HAP-1 (cell line): ENCODE measurements at regions not wholly inside any gene's neighbourhood (a gene's known extent, or its start where the extent isn't known, plus 50 kb on each side); places are given as distances from the start of the nearest gene placed in this dataset.

Source experiments
- DNase-seq, 2 experiments: peaks; one replicate each; pipeline ENCODE4 v3.0.0-alpha.2; 2016 to 2020; ENCODE audit warnings: low spot score in 2 of 2
- H3K27me3 ChIP-seq: fragments of 250-450 bp; sonication (Bioruptor Pico); 2 replicates; pipeline ENCODE4 v1.5.1; 2020; ENCODE audit warnings: low read depth, mild to moderate bottlenecking, moderate library complexity
- H3K36me3 ChIP-seq: fragments of 250-450 bp; sonication (Bioruptor Pico); replicated peaks from 2 replicates; pipeline ENCODE4 v1.5.1; 2020; ENCODE audit warnings: mild to moderate bottlenecking
- H3K4me1 ChIP-seq: fragments of 250-450 bp; sonication (Bioruptor Pico); 2 replicates; pipeline ENCODE4 v1.5.1; 2020; ENCODE audit warnings: mild to moderate bottlenecking
- H3K4me3 ChIP-seq: fragments of 250-450 bp; sonication (Bioruptor Pico); 2 replicates; pipeline ENCODE4 v1.5.1; 2020; ENCODE audit warnings: mild to moderate bottlenecking, moderate library complexity
- H3K9me3 ChIP-seq: fragments of 250-450 bp; sonication (Bioruptor Pico); 2 replicates; pipeline ENCODE4 v1.5.1; 2020; ENCODE audit warnings: mild to moderate bottlenecking, moderate library complexity
- in situ Hi-C: fragments of 300-500 bp; cut with MboI; formaldehyde crosslinking; loops from 3 replicates; pipeline ENCODE4 v1.14.3; 2020; ENCODE audit warnings: low sequenced_read_pairs, inconsistent platforms, mixed read lengths

GRCh38 chr20:50251383-50251748 lies 60.7 kb downstream of the CEBPB start:
- no peaks in the 10 kb centered on the region for H3K9me3 ChIP-seq
- no peaks in the 10 kb centered on the region for H3K36me3 ChIP-seq
- H3K4me1 ChIP-seq: no peaks in the 10 kb centered on the region
- in situ Hi-C loops: no loop called here
- H3K4me3 ChIP-seq: no peak overlapping the region
- H3K27me3 ChIP-seq: no peaks in the 10 kb centered on the region
- DNase-seq: no peak

DNA sequence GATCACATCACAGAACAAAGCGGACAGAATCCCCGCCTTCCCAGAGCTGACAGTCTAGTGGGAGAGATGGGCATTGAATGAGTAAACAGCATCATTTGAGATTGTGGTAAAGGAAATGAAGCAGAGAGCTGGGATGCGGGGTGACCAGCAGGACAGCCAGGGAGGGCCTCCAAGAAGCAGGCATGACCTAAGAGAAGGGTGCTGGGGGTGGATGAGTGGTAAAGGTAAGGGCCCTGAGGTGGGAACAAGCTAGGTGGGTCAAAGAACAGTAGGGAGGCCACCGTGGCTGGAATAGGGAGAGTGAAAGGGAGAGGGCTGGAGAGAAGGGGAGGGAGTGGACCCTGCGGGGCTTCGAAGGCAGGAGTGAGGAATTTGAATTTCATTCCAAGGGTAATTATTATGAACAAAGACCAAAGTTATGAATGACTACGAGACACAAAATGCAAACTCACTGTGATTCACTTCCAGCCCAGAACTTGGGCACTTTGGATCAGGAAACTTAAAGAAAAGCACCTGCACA lies 61.4 kb downstream of the CEBPB start:
- no peaks in the 10 kb centered on the region for H3K4me1 ChIP-seq
- H3K4me3 ChIP-seq: no peak overlapping the region
- H3K27me3 ChIP-seq: no peaks in the 10 kb centered on the region
- in situ Hi-C loops: no loop called here
- no peak for DNase-seq
- H3K36me3 ChIP-seq: no peaks in the 10 kb centered on the region
- no peaks in the 10 kb centered on the region for H3K9me3 ChIP-seq

- Histone ChIP-seq H3K4me3 (no peak overlapping the region), H3K9me3 (no peaks in the 10 kb centered on the region), H3K4me1 (no peaks in the 10 kb centered on the region), H3K27me3 (no peaks in the 10 kb centered on the region), H3K36me3 (no peaks in the 10 kb centered on the region)
- DNase-seq: no peak
- in situ Hi-C loops: no loop called here
Measured at GRCh38 chr20:50252701-50253100, 62.1 kb downstream of the CEBPB start.

DNA sequence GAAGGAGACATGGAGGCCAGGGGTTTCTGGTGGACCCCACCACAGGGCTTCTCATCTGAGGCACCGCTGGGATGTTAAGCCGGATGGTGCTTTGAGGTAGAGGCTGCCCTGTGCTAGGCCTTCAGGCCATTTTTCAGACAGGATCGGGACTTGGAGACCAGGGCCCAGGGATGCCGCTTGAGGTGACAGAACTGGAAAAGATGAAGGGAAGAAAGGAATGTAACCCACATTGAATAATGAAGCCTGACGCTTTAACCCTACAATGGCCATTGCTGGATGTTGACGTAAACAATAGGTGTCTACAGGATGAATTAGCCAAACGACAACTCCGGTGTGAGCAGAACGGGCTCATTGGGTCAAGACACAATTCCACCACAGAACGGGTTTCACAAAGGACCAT lies 62.5 kb downstream of the CEBPB start:
- Histone ChIP-seq H3K27me3 (no peaks in the 10 kb centered on the region), H3K36me3 (no peaks in the 10 kb centered on the region), H3K4me3 (no peak overlapping the region), H3K4me1 (no peaks in the 10 kb centered on the region), H3K9me3 (no peaks in the 10 kb centered on the region)
- DNase-seq: no peak
- in situ Hi-C loops: no loop called here

GRCh38 chr20:50254466-50255079 lies 63.9 kb downstream of the CEBPB start:
- H3K4me3 ChIP-seq: no peak overlapping the region
- H3K9me3 ChIP-seq: no peaks in the 10 kb centered on the region
- no peaks in the 10 kb centered on the region for H3K36me3 ChIP-seq
- in situ Hi-C loops: no loop called here
- no peaks in the 10 kb centered on the region for H3K27me3 ChIP-seq
- no peaks in the 10 kb centered on the region for H3K4me1 ChIP-seq
- no peak for DNase-seq

DNA sequence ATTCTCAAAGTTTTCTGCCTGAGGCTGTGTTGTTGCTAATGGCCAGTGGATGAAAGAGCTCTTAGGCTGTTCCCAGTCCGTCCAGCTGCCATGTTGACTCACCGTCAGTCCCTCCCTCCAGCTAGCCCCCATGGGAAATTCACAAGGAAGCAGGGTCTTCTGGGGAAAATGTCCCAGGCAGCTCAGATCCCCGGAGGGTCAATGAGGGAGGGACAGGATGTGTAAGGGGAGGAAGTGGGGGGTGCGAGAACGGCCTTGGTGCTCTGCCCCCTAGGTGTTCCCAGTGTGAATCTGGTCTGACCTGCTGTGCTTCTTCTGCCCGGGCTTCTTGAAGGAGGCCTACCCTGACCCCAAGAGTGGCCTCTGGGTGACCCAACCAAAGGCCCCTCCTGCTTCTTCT lies 65.9 kb downstream of the CEBPB start:
- Histone ChIP-seq H3K36me3 (no peaks in the 10 kb centered on the region), H3K4me1 (no peaks in the 10 kb centered on the region), H3K4me3 (no peak overlapping the region), H3K9me3 (no peaks in the 10 kb centered on the region), H3K27me3 (no peaks in the 10 kb centered on the region)
- in situ Hi-C loops: no loop called here
- DNase-seq: no peak

- in situ Hi-C loops: no loop called here
Measured at GRCh38 chr20:50257860-50258259, 67.2 kb downstream of the CEBPB start.

DNA sequence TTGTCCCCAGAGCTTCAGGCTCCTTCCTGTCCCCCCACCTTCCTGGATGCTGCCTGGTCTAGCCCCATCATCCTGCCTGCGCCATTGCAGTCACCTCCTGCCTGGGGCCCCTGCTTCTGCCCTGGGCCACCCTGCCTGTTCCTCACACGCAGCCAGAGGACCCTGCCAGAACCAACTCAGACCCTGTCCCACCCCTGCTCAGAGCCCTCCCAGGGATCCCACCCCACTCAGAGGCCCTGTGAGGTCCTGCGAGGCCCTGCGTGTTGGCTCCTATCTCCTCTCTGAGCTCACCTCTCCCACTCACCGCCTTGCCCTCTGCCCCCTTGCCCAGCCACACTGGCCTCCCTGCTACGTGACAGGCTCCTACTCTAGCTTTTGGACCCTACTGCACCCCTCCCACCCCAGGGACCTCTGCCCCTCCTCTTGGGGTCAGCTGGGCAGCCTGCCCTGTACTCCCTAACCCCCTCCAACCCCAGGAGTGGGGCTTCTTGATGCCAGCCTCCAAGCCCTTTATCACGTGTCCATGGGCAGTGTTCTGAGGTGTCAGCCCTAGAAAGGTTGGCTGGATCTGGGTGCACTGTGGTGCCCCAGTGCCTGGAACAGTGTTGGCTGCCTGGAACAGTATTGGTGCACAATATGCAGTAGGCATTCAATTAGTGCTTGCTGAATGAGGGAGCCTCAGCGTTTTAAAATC lies 68.3 kb downstream of the CEBPB start:
- Histone ChIP-seq H3K4me3 (no peak overlapping the region), H3K4me1 (no peaks in the 10 kb centered on the region), H3K36me3 (no peaks in the 10 kb centered on the region), H3K27me3 (no peaks in the 10 kb centered on the region), H3K9me3 (no peaks in the 10 kb centered on the region)
- no peak for DNase-seq
- in situ Hi-C loops: no loop called here

More at GRCh38 chr20:50257860-50258259, 67.2 kb downstream of the CEBPB start:
- H3K9me3 ChIP-seq: no peaks in the 10 kb centered on the region
- H3K27me3 ChIP-seq: no peaks in the 10 kb centered on the region
- H3K4me3 ChIP-seq: no peak overlapping the region
- H3K4me1 ChIP-seq: no peaks in the 10 kb centered on the region
- H3K36me3 ChIP-seq: no peaks in the 10 kb centered on the region
- DNase-seq: no peak

DNA sequence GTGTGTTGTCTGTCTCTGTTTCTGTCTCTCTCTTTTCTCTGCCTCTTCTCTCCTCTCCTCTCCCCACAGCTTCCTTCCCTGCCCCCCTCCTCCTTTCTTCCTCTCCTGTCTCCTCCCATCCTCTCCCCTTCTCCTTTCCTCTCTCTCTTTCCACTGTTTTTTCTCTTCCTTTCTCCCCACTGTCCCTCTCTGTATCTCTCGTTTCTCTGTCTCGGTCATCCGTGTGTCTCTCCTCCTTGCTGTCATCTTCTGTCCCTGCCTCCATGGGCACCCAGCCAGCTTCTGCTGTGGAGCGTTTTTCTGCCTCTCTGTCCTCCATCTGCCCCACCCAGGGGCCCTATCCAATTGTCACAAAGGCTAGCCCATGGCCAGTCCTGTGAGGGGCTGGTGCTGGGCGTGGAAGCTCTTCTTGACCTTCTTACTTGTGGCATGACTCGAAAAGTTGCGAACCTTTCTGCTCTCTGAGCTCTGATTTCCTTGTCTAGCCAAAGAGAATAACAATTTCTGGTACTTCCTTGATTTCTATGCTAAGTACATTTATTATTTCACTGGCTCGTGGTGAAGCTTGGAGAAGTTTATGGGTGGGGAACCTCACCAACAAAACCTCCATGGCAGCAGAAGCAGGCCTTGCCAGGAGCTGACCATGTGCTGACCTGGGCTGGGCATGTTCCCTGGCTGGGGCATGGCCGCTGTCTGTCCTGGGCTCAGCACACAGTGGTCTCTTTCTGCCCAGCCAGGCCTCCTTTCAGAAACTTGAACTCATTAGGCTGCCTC lies 69.3 kb downstream of the CEBPB start:
- H3K36me3 ChIP-seq: no peaks in the 10 kb centered on the region
- in situ Hi-C loops: no loop called here
- no peaks in the 10 kb centered on the region for H3K9me3 ChIP-seq
- no peak for DNase-seq
- no peak overlapping the region for H3K4me3 ChIP-seq
- no peaks in the 10 kb centered on the region for H3K27me3 ChIP-seq
- H3K4me1 ChIP-seq: no peaks in the 10 kb centered on the region

DNA sequence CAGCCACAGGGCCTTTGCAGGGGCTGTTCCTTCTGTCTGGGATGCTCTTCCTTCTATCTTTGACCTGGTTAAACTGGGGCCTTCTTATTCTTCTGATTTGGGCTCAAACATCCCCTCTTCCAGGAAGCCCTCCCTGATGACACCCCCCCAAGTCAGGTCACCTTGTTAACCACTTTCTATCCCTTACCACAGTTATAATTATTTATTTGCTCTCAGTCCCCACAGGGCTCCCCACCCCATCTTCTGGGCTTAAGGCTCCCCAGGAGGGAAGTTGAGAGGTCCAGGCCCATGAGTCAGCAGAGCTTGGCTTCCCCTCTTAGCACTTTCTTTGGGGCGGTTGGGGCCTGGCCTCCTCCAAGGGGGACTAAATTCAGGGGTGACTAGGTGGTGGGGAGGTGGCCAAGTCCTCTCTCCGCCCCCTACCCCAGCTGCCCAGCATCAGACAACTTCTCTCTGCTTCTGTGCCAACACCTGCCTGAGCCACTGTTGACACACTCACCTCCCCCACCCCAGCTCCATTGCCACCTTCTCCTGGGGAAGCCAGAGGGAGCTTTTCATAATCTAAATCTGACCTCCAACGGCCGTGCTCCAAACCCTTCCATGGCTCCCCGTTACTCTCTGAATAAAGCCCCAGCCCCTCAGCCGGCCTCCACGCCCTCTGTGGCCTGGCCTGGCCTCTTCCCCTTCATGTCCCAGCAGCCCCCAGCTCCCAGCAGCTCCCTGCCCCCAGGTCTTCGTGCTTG lies 70.0 kb downstream of the CEBPB start:
- Histone ChIP-seq H3K27me3 (no peaks in the 10 kb centered on the region), H3K4me1 (no peaks in the 10 kb centered on the region), H3K4me3 (no peak overlapping the region), H3K9me3 (no peaks in the 10 kb centered on the region), H3K36me3 (no peaks in the 10 kb centered on the region)
- in situ Hi-C loops: no loop called here
- DNase-seq: no peak

GRCh38 chr20:50261471-50262212 lies 71.0 kb downstream of the CEBPB start:
- no peaks in the 10 kb centered on the region for H3K36me3 ChIP-seq
- no peaks in the 10 kb centered on the region for H3K27me3 ChIP-seq
- DNase-seq: no peak
- H3K9me3 ChIP-seq: no peaks in the 10 kb centered on the region
- in situ Hi-C loops: no loop called here
- H3K4me1 ChIP-seq: no peaks in the 10 kb centered on the region
- no peak overlapping the region for H3K4me3 ChIP-seq

GRCh38 chr20:50263831-50264230 lies 73.2 kb downstream of the CEBPB start:
- peaks cover 5% of the 10 kb centered on the region for H3K4me1 ChIP-seq
- H3K27me3 ChIP-seq: no peaks in the 10 kb centered on the region
- H3K36me3 ChIP-seq: no peaks in the 10 kb centered on the region
- in situ Hi-C loops: no loop called here
- H3K9me3 ChIP-seq: no peaks in the 10 kb centered on the region
- H3K4me3 ChIP-seq: no peak overlapping the region
- DNase-seq: no peak

DNA sequence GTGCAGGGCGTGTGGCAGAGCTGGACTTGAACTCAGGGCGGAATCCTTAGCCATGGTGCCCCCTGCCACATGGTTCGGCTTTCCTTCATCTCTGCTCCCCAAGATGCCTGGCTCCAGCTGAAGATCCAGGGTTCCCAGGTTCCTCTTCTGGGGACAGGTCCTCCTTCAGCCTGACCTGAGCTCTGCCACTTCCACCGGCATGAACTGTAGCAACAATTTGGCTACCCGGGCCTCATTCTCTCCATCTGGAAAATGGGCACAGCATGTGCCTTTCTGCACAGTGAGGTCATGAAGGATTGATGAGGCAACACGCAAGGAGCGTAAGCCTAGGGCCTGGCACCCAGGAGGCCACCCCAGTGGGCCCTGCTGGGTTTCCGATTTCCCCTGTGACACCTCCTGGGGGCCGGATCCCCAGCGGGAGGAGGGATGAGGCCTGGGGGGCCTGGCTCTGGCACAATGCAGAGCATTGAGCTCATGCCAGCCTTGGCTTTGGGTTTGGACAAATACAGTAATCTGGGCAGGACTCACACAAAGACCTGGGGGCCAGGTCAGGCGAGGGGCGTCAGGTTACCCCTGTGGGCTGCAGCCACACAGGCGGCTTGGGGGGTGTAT lies 74.0 kb downstream of the CEBPB start:
- Histone ChIP-seq H3K9me3 (no peaks in the 10 kb centered on the region), H3K4me3 (no peak overlapping the region), H3K27me3 (no peaks in the 10 kb centered on the region), H3K4me1 (peaks cover 5% of the 10 kb centered on the region), H3K36me3 (no peaks in the 10 kb centered on the region)
- no peak for DNase-seq
- in situ Hi-C loops: no loop called here
